ENCODE measurements at regions not wholly inside any gene's neighbourhood (a gene's known extent, or its start where the extent isn't known, plus 50 kb on each side); places are given as distances from the start of the nearest gene placed in this dataset.

- no peak for ATAC-seq
- no peak overlapping the region for H3K9ac ChIP-seq (ENCODE audit: low read length)
- POLR2A ChIA-PET (ENCODE audit: unreplicated experiment), result no interaction called here
Measured at GRCh38 chr1:75668813-75669212, 55.7 kb upstream of the ACADM start.

GRCh38 chr1:75671708-75672107 is 52.8 kb upstream of the ACADM start:
- no peaks in the 10 kb centered on the region for H3K79me2 ChIP-seq (ENCODE audit: low read length)
- H3K4me3 ChIP-seq (ENCODE audit: low read length), result no peak overlapping the region
- H3K36me3 ChIP-seq (ENCODE audit: low read depth, low read length), result no peaks in the 10 kb centered on the region
- H3K4me1 ChIP-seq (ENCODE audit: insufficient read depth, low read length), result peaks cover 10% of the 10 kb centered on the region
- CTCF ChIA-PET, result no interaction called here
- no peaks in the 10 kb centered on the region for H3F3A ChIP-seq (ENCODE audit: low read length, unreplicated experiment)
- POLR2A ChIA-PET (ENCODE audit: unreplicated experiment), result no interaction called here
- no peaks in the 10 kb centered on the region for H3K9me2 ChIP-seq (replicated peaks; ENCODE audit: low read length)
- H2AFZ ChIP-seq (ENCODE audit: low read length), result no peak overlapping the region
- no peak overlapping the region for H3K27ac ChIP-seq (ENCODE audit: low read length)
- intact Hi-C loops (cut with micrococcal nuclease), result no loop called here
- DNase-seq, result no peak
- H4K20me1 ChIP-seq (ENCODE audit: low read length), result no peaks in the 10 kb centered on the region
- H3K9me3 ChIP-seq (ENCODE audit: low read length), result no peaks in the 10 kb centered on the region
- H3K4me2 ChIP-seq (ENCODE audit: low read length), result no peak overlapping the region
- no peak for ATAC-seq
- BruUV-seq (replicated peaks), result no TSS peak
- H3K9ac ChIP-seq (ENCODE audit: low read length), result no peak overlapping the region
- H3K27me3 ChIP-seq (ENCODE audit: low read length), result 0 out of 2 replicates have a peak, but pooled peaks cover 4% of the 10 kb centered on the region
- no peak for TF ChIP-seq CTCF (conservative IDR thresholded peaks at IDR 0.05; ENCODE audit: low read depth, low read length)
- no peak for TF ChIP-seq EZH2 (IDR thresholded peaks at IDR 0.05; ENCODE audit: low read length, unreplicated experiment)
- TF ChIP-seq EZH2phosphoT487 (IDR thresholded peaks at IDR 0.05; ENCODE audit: borderline replicate concordance, low read length), result no peak

More at GRCh38 chr1:75668813-75669212, 55.7 kb upstream of the ACADM start:
- Histone ChIP-seq H3K79me2 (ENCODE audit: low read length) (no peaks in the 10 kb centered on the region), H3K27ac (ENCODE audit: low read length) (no peak overlapping the region), H2AFZ (ENCODE audit: low read length) (no peak overlapping the region), H3K4me3 (ENCODE audit: low read length) (no peak overlapping the region), H3K27me3 (ENCODE audit: low read length) (peaks cover 7% of the 10 kb centered on the region), H3K9me3 (ENCODE audit: low read length) (no peaks in the 10 kb centered on the region), H4K20me1 (ENCODE audit: low read length) (no peaks in the 10 kb centered on the region), H3K4me1 (ENCODE audit: insufficient read depth, low read length) (peaks cover 10% of the 10 kb centered on the region), H3K9me2 (replicated peaks; ENCODE audit: low read length) (no peaks in the 10 kb centered on the region), H3K36me3 (ENCODE audit: low read depth, low read length) (no peaks in the 10 kb centered on the region), H3K4me2 (ENCODE audit: low read length) (no peak overlapping the region), H3F3A (ENCODE audit: low read length, unreplicated experiment) (no peaks in the 10 kb centered on the region)
- CTCF ChIA-PET, result no interaction called here
- no peak for TF ChIP-seq EZH2 (IDR thresholded peaks at IDR 0.05; ENCODE audit: low read length, unreplicated experiment)
- TF ChIP-seq EZH2phosphoT487 (IDR thresholded peaks at IDR 0.05; ENCODE audit: borderline replicate concordance, low read length), result no peak
- no peak for TF ChIP-seq CTCF (conservative IDR thresholded peaks at IDR 0.05; ENCODE audit: low read depth, low read length)
- DNase-seq, result no peak
- intact Hi-C loops (cut with micrococcal nuclease), result no loop called here
- no TSS peak for BruUV-seq (replicated peaks)

GRCh38 chr1:75672108-75672507 is 52.4 kb upstream of the ACADM start:
- BruUV-seq (replicated peaks), result no TSS peak
- TF ChIP-seq EZH2phosphoT487 (IDR thresholded peaks at IDR 0.05; ENCODE audit: borderline replicate concordance, low read length), result no peak
- TF ChIP-seq EZH2 (IDR thresholded peaks at IDR 0.05; ENCODE audit: low read length, unreplicated experiment), result no peak
- no peak for TF ChIP-seq CTCF (conservative IDR thresholded peaks at IDR 0.05; ENCODE audit: low read depth, low read length)
- intact Hi-C loops (cut with micrococcal nuclease), result no loop called here
- ATAC-seq (no peak), DNase-seq (no peak)
- H3K27me3 ChIP-seq (ENCODE audit: low read length), result 0 out of 2 replicates have a peak, but pooled peaks cover 4% of the 10 kb centered on the region
- no peak overlapping the region for H2AFZ ChIP-seq (ENCODE audit: low read length)
- H3K4me2 ChIP-seq (ENCODE audit: low read length), result no peak overlapping the region
- H3F3A ChIP-seq (ENCODE audit: low read length, unreplicated experiment), result no peaks in the 10 kb centered on the region
- H3K27ac ChIP-seq (ENCODE audit: low read length), result no peak overlapping the region
- no peaks in the 10 kb centered on the region for H3K36me3 ChIP-seq (ENCODE audit: low read depth, low read length)
- POLR2A ChIA-PET (ENCODE audit: unreplicated experiment), result no interaction called here
- H3K4me1 ChIP-seq (ENCODE audit: insufficient read depth, low read length), result peaks cover 10% of the 10 kb centered on the region
- CTCF ChIA-PET, result no interaction called here
- no peaks in the 10 kb centered on the region for H3K79me2 ChIP-seq (ENCODE audit: low read length)
- no peaks in the 10 kb centered on the region for H4K20me1 ChIP-seq (ENCODE audit: low read length)
- H3K4me3 ChIP-seq (ENCODE audit: low read length), result no peak overlapping the region
- no peak overlapping the region for H3K9ac ChIP-seq (ENCODE audit: low read length)
- no peaks in the 10 kb centered on the region for H3K9me2 ChIP-seq (replicated peaks; ENCODE audit: low read length)
- H3K9me3 ChIP-seq (ENCODE audit: low read length), result no peaks in the 10 kb centered on the region
